IMR-90 (cell line): ENCODE measurements at regions not wholly inside any gene's neighbourhood (a gene's known extent, or its start where the extent isn't known, plus 50 kb on each side); places are given as distances from the start of the nearest gene placed in this dataset.

Experiments
- CEBPB ChIP-seq: IDR thresholded peaks from 2 replicates; pipeline ENCODE4 v1.6.1; 2012; ENCODE audit warnings: low read depth, low read length, improper control_type of control experiment
- MAFK ChIP-seq: IDR thresholded peaks from 2 replicates; pipeline ENCODE4 v1.6.1; 2012; ENCODE audit warnings: low read depth, low read length, improper control_type of control experiment
- MXI1 ChIP-seq: IDR thresholded peaks from 2 replicates; pipeline ENCODE4 v1.6.1; 2012; ENCODE audit warnings: low read depth, mild to moderate bottlenecking, low read length, moderate library complexity, borderline replicate concordance
- POLR2A ChIP-seq: IDR thresholded peaks from 2 replicates; pipeline ENCODE4 v1.6.1; 2012; ENCODE audit warnings: mild to moderate bottlenecking, low read depth, low read length
- RAD21 ChIP-seq: IDR thresholded peaks from 2 replicates; pipeline ENCODE4 v1.6.1; 2012; ENCODE audit warnings: low read length, improper control_type of control experiment
- RCOR1 ChIP-seq: IDR thresholded peaks from 2 replicates; pipeline ENCODE4 v1.6.1; 2012; ENCODE audit warnings: mild to moderate bottlenecking, low read length, improper control_type of control experiment; ENCODE audit not compliant: insufficient replicate concordance
- RFX5 ChIP-seq: IDR thresholded peaks from 2 replicates; pipeline ENCODE4 v1.8.0; 2012; ENCODE audit warnings: low read depth, mild to moderate bottlenecking, low read length, moderate library complexity
- SMC3 ChIP-seq: fragments of 150-350 bp; IDR thresholded peaks from 2 replicates; pipeline ENCODE4 v1.6.1; 2016; ENCODE audit warnings: low read depth, mild to moderate bottlenecking, antibody characterized with exemption, low read length, moderate library complexity
- TF ChIP-seq, protein P1 (sequence below): conservative IDR thresholded peaks from 2 replicates; pipeline ENCODE4 v1.5.1; 2012; ENCODE audit warnings: mild to moderate bottlenecking, low read depth, low read length, improper control_type of control experiment
- TF ChIP-seq, protein P2 (sequence below): fragments of 150-350 bp; IDR thresholded peaks from 2 replicates; pipeline ENCODE4 v1.6.1; 2017; ENCODE audit warnings: mild to moderate bottlenecking, antibody characterized with exemption, low read length, low read depth
- TF ChIP-seq, protein P3 (sequence below): fragments of 150-350 bp; IDR thresholded peaks from 2 replicates; pipeline ENCODE4 v1.6.1; 2016; ENCODE audit warnings: low read depth, mild to moderate bottlenecking, low read length, moderate library complexity, borderline replicate concordance

DNA sequence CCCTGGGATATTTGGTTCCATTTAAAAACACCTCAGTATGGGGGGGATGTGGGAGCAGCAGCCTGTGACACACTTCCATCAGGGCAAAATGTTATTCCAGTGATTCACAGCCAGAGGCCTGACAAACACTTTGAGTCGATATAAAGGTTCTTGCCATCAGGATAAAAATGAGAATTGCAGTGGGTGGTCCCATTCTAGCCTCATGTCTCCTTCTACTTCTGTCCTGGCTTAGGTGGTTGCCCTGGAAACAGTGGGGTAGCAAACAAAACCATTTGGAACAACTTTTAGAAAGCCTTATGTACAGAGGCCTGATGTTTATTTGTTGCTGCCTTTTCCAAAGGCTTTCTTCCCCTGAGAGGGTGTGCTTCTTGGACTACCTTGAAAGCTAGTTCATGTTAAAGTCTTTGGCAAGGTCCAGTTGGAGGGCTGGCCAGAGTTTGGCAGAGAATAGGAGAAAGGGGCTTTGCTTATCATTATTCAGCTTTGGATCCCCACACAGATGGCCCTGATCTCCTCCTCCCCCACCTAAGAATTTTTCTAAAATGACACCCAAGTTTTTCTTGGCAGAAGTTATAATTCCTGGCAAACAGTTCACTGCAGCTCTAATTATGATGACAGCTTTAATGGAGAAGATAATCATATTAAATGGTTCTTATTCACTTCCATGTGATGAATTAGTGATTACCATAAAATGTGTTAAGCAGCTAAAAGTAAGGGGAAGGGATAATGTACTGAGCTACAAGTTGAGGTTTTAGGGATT, 84.2 kb upstream of the ZNF280D start:
- TF ChIP-seq RCOR1 (no peak), RAD21 (no peak), RFX5 (no peak), POLR2A (no peak), MAFK (no peak), CEBPB (no peak), SMC3 (no peak), MXI1 (no peak)
- TF ChIP-seq, protein P1, sequence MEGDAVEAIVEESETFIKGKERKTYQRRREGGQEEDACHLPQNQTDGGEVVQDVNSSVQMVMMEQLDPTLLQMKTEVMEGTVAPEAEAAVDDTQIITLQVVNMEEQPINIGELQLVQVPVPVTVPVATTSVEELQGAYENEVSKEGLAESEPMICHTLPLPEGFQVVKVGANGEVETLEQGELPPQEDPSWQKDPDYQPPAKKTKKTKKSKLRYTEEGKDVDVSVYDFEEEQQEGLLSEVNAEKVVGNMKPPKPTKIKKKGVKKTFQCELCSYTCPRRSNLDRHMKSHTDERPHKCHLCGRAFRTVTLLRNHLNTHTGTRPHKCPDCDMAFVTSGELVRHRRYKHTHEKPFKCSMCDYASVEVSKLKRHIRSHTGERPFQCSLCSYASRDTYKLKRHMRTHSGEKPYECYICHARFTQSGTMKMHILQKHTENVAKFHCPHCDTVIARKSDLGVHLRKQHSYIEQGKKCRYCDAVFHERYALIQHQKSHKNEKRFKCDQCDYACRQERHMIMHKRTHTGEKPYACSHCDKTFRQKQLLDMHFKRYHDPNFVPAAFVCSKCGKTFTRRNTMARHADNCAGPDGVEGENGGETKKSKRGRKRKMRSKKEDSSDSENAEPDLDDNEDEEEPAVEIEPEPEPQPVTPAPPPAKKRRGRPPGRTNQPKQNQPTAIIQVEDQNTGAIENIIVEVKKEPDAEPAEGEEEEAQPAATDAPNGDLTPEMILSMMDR: no peak
- TF ChIP-seq, protein P2, sequence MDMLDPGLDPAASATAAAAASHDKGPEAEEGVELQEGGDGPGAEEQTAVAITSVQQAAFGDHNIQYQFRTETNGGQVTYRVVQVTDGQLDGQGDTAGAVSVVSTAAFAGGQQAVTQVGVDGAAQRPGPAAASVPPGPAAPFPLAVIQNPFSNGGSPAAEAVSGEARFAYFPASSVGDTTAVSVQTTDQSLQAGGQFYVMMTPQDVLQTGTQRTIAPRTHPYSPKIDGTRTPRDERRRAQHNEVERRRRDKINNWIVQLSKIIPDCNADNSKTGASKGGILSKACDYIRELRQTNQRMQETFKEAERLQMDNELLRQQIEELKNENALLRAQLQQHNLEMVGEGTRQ: no peak
- TF ChIP-seq, protein P3, sequence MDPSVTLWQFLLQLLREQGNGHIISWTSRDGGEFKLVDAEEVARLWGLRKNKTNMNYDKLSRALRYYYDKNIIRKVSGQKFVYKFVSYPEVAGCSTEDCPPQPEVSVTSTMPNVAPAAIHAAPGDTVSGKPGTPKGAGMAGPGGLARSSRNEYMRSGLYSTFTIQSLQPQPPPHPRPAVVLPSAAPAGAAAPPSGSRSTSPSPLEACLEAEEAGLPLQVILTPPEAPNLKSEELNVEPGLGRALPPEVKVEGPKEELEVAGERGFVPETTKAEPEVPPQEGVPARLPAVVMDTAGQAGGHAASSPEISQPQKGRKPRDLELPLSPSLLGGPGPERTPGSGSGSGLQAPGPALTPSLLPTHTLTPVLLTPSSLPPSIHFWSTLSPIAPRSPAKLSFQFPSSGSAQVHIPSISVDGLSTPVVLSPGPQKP: no peak
